GM21717 (cell line): ENCODE measurements at regions not wholly inside any gene's neighbourhood (a gene's known extent, or its start where the extent isn't known, plus 50 kb on each side); places are given as distances from the start of the nearest gene placed in this dataset.

Experiments
- ATAC-seq: cut with Tn5 transposase; IDR thresholded peaks from one replicate; pipeline ENCODE4 v1.9.1; 2021; ENCODE audit warnings: mild to moderate bottlenecking, moderate library complexity; ENCODE audit not compliant: unreplicated experiment

DNA sequence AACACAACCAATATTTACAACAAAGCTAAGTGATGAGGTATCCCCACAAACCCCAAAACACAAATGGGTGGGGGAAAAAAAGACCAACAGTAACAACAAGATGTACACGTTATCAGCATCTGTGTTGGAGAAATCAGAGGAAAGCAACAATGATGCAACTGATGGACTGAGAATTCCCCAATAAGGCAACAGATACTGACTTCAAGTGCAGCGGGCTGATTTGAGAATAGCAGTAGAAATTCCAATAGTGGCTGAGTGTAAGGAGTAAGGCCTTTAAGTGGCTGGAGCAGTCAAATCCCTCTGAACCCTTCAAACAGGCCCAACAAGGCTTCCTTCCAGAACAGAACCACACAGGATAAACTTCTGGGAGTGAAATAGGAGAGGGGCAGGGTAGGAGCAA is 97.6 kb downstream of the TM2D1 start:
- ATAC-seq = no peak

DNA sequence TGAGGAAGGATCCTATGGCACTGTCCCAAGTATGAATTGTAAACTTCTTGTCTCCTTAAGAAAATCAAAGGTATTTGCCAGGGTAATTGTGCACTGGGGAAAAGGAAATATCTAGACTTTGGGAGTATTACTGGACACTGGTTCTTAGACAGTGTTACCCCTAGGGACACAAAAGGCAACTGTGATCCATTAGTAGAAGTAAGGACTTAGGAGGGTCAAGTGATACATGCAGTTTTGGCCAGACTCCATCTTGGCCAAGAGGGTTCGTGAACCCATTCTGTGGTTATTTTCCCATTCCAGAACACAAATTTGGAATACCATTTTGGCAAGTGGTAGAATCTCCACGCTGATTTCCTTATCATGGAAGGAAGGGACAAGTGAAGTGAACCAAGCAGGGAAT is 98.1 kb downstream of the TM2D1 start:
- ATAC-seq = no peak

DNA sequence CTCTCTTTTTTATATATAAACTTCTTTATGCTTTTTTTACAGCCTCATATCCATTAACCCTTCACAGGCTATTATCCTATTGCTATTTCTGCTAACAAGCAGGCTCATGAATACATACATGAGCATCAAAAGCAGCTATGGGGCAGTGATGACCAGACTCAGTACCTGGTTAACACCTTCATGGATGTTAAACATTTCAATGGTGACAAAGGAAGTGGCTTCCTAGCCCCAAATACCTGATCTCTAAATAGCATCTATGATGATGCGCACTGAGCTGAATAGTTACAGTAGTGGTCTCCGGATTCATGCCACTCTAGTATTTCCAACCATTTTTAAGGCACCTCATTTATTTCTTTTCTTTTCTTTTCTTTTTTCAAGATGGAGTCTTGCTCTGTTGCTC is 101.1 kb downstream of the TM2D1 start:
- ATAC-seq = no peak

DNA sequence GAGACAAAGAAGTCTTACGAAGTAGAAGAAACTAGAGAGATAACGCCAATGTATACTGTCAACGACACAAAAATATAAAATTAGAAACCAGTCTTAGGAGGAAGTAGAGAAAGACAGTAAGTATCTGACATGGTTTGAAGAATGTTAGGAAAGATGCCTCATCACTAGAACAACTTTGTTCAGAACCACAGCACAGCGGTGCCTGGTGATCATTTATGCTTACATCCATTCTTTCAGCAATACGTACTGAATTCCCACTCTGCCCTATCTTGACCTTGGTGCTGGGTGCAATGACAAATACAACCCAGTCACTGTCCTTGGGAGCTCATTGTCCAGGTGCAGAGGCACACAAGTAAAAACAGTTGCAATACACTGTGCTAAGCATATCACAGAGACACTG is 104.4 kb downstream of the TM2D1 start:
- ATAC-seq = no peak

DNA sequence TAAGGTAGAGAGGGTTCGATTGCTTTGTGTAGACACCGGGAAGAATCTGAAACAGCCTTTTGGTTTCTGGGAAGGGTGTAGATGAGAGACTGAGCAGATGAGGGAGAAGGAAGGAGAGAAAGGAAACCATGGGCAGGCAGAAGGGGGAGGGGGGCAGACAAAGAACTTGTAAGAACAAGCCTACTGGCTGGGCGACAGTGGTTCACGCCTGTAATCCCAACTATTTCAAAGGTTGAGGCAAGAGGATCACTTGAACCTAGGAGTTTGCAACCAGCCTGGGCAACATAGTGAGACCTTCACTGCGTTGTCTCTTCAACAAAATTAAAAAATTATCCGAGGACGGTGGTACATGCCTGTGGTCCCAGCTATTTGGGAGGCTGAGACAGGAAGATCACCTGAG is 106.2 kb downstream of the TM2D1 start:
- no peak for ATAC-seq

DNA sequence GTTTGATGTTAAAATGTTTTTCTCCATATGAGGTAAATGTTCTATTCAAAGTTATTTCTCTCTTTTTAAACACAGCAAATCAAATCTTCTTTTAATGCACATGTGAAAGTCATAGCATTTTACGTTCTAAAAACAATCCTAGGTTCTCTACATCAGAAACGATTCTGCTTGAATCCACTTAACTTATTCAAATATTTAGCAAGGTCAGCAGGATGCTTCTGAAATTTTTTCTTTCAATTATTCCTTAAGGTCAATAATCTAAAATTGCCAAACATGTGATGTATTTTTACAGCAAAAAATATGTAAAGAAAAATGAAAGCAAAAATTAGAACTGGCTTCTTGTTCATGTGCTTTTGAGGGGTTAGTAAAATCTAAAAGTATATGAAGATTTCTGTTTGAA is 106.7 kb downstream of the TM2D1 start:
- no peak for ATAC-seq

DNA sequence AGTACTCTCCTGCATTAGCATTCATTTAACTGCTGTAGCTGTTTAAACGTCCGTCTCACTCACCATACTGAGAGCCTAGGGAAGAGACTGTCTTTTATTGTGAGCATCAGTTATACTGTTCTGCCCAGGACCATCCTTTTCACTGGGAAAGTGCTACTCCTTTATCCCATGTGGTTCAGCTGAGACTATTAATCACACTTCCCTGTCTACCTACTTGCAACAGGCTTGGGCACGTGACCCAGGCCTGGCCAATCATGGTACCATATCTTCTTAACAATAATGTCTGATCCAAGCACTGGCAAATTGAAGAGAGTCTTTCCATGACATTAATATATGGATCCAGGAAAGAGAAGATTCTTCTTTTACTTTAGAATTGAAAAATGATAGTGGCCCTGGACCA is 108.1 kb downstream of the TM2D1 start:
- no peak for ATAC-seq

DNA sequence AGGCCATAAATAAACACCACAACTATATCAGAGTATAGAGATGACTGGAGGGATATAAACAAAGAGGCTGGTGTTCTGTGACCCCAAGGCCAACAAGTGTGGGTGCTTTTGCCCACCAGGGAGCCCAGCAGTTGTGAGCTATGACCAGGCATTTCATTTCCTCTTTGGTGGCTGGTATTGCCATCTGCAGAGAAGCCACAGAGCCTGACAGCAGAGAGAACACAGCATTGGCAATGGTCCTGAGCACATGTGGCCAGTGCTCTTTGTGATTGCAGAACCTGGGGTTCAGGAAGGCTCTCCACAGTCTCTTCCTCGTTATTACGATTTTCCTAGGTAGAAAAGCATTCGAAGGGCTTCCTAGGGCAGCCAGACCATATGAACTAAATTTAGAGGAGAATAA is 112.3 kb downstream of the TM2D1 start:
- ATAC-seq = no peak

DNA sequence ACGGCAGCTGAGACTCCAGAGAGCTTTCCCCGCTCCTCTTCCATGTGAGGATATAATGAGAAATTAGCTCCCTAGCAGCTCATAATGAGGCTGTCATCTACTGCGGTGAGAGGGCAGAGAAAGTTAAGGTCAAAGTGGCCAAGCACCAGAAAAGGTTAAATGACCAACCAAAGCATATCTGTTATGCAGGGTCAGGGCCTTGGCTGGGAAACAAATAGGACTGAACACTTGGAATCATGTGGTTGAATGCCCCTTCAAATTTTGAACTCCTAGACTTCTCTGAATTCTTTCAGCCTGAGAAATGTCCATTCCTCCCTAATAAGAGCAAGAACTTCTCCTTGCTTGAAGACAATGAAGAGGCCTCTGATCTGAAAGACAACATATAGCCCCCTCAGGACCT is 115.9 kb downstream of the TM2D1 start:
- no peak for ATAC-seq

DNA sequence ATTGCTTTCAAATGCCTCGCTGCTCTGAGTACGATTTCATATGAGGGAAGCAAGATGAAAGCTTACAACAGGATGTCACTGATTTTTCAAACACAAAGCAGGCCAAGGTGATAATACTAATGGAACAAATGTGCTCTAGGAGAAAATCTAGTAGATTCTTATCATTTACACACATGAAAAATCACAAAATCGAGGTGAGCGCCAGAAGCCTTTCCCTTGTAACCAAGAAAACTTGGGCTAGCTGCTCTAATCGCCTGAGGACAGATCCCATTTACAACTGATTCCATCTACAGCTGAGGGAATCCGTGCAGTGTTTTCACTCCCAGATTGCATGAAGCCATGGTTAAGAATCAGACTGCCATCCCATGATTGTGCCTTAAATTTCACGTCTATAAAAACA is 117.5 kb downstream of the TM2D1 start:
- ATAC-seq = no peak

DNA sequence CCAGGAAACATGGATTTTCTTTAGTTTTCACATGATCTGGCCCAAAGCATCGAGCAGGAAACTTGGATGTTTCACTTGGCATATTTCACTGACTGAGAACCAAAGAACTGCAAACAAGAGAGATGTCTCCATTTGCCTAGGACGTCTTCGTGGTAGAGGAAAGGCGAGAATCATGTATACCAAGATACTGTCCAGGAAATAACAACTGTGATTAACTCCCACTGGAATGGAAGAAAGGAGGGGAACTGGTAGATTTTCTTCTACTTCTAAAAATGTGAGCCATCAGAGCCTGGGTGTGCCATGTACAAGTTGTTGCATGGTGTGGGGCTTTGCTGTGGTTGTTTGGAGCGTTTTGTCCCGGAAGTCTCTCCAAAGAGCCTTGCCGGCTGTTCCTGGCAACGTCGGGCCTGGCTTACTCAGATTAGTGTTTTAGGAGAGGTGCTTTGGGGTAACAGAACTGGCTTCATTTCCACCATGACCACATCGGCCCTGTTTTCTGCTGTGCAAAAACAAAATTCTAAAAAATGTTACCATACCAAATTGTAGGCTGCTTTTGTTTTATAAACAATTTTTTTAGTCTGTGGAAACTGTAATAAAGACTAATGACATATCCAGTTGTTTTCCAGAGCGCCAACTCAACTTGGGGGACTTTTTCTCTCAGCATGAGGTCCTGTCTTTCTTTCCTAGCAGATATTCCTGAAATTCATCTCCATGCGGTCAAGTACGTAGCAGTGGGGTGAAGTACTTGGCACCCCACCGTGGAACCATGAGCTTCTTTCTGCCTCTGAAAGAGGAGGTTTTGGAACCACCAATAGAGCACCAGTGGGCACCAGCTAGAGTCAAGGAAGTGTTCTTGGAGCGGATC is 118.3 kb downstream of the TM2D1 start:
- ATAC-seq = no peak

DNA sequence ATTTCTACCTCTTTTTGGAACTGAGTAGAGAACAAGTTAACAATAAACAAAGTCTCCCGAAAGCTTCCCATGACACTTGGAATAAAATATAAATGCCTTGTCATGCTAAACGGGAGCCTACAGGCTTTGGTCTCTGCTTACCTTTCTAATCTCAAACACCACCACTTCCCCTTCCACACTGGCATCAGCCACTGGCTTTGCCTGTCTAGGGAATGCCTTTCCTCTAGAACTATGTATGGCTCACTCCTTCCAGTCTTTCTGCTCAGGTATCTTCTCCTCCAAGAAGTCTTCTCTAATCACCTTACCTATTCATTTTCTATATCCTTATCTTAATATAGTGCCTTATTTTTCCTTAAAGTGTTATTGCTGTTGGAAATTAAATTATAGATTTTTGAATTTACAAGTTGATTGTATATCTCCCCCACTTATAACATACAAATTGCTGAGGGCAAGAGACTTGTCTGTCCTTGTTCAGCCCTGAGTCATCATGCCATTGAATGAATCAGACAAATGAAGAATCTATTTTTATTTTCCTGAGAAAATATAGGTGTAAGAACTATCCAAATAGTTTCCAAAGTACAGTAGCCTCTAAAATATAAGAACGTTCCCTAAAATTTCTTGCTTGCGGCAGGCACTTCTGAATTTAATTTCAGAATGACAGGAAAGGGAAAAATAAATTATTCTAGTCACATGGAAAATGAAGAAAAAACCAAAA is 119.2 kb downstream of the TM2D1 start:
- no peak for ATAC-seq

DNA sequence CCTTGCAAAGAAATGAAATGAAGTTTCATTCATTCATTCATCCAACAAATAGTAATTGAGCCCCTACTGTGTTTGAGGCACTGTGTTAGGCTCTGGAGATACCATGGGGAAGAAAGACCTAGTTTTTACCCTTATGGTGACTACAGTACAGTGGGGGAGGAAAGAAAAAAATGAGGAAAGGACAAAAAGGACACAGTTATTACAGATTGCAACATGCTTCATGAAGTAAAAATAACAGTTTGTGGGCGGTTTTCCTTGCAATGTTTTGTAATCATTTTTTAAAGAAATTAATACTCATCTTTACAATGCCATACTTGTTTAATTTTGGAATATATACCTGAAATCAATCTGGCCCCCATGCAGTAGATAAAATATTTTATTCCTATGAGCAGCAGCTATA is 120.3 kb downstream of the TM2D1 start:
- ATAC-seq = no peak

DNA sequence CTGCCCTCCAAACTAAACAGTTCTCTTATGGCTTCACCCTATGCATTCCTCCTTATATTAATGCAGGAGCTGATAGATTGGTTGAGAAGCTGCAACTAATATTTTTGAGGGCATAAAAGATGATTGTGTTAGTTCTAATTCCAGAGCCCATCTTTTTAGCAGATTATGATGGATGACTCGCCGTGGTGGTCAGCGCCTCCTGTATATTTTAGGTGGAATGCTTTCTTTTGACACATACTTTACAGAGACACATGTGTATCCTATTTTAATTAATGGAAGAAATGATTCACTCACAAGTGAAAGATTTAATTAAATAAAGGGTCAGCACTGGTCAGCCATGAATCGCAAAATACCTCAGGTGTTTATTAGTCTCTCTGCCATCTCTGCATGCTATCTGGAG is 120.7 kb downstream of the TM2D1 start:
- no peak for ATAC-seq

DNA sequence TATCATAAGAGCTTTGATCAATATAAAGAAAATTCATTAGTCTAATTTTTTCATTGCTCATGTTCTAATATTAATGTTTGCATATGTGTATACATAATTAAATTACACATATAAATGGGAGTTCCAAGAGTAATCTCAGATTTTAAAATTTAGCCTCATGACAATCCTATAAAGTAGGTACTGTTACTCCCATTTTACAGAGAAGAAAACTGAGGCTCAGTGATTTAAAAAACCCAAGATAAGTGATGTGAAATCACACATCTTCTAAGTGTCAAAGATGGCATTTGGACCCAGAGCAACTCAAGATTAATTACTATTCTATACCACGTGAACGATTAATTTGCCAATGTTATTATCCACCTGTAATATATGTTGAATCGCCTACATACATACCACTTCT is 122.3 kb downstream of the TM2D1 start:
- no peak for ATAC-seq

DNA sequence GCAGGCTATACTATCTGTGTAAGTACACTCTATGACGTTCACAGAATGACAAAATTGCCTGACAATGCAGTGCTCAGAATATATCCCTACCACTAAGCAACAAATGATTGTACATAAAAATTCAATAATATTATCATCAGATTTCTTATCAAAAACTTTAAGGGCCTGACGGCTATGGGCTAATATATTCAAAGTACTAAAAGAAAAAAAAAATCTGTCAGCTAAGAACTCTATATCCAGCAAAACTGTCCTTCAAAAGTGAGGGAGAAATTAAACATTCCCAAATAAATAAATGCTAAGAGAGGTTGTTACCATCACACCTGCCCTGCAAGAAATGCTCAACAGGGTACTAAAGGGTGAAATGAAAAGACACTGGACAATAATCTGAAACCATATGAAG is 127.3 kb downstream of the TM2D1 start:
- no peak for ATAC-seq

DNA sequence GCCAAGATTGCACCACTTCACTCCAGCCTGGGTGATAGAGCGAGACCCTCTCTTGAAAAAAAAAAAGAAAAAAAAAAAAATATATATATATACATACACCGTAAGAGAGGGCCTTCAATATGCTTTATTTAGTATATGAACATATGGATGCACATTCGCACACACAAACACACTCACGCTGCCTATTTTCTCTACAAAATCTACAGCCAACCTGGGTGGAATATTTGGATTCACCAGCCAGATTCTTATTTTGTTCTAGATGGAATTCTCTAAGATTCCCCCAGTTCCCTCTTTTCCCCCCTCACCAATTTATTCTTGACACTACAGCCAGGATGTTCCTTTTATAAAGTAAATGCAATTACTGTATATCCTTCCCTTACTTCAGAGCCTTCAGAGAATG is 131.6 kb downstream of the TM2D1 start:
- no peak for ATAC-seq

DNA sequence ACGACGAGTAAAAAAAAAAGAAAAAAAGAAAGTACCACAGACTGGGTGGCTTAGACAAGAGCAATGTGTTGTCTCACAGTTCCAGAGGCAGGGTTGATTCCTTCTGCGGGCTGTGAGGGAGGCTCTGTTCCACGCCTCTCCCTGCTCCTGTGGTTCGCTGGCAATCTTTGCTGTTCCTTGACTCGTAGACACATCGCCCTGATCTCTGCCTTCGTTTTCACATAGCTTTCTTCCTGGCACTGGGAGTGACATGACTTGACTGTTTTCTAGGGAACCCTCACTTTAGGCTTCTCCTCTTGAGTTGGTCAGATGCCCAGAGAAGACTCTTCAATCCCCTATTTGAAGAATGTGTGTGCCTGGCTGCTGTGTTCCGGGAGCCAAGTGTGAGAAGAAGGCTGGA is 133.6 kb downstream of the TM2D1 start:
- no peak for ATAC-seq

DNA sequence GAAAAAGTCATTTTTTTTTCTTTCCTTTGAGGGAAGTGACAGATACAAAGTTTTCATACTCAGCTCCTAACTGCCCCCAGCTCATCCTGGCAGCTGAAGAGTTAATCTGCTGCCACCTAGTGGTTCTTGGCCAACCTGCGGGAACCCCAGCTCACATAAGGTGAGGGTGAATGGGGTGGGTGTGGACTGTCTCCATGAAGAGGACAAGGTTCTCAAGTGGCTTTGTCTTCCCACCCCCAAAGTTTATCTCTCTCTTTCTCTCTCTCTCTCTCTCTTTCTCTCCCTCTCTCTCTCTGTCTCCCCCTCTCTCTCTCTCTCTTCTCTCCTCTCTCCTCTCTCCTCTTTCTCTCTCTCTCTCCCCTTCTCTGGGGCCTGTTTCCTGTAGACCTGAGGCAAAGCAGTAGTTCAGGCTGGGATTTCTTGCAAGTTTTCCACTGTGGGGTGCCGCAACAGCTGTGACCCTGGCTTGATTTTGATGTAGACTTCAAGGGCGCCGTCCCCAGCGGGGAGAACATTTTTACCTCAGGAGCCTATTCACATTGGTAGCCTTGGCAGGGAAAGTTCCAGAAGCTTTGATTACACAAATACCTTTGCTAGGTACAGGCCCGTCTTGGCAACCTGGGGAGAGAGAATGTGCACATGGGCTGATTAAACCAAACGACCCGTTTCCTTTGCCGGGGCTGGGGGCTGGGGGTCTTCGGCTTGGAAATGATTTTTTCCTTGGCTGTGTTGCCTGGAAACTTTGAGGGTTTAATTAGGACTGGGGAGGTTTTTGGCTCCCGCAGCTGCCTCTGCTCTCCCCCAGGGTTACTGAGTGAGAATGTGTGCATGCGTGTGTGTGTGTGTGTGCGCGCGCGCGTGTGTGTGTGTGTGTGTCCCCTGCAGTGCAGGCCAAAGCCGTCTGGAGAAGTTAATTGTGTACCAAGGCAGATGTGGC is 135.9 kb downstream of the TM2D1 start:
- ATAC-seq = peak; percentile 92

DNA sequence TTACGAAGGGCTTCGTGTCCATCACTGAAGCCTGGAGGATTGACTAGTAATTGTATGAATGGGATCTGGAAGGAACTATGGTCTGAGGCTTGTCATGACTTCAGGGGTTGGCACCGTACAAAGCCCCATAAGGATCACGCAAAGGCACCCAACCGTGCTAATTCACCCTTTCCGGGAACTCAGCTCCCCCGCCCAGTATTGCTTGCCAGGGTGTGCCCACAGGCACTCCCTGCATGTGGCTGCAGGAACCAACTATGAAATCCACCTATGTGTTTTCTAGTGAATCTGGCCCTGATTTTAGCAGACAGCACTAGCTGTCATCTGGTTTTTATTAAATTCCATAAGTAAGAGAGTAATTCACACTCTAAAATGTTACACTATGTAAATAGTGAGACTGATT is 139.2 kb downstream of the TM2D1 start:
- ATAC-seq = no peak

DNA sequence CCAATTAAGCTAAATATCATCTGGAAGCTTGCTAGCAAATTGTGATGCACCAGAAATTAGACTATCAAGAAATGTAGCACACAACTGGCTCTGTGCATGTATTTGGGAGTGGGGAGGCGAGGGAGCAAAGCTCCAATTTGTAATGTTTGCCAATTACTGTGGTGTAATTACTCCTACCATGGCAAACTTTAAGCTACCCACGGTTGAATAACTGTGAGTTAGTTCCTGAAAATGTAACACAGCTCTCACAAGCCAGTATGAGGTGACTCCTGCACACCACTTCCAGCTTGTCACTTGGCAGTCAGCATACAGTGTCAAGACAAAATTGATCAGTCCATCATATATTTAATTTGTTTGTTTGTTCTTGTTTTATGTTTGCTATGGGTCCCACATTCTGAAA is 141.2 kb downstream of the TM2D1 start:
- no peak for ATAC-seq
